HEK293 (cell line): ENCODE measurements at regions not wholly inside any gene's neighbourhood (a gene's known extent, or its start where the extent isn't known, plus 50 kb on each side); places are given as distances from the start of the nearest gene placed in this dataset.

Source experiments
- CTCF ChIP-seq: fragments of 450-650 bp; formaldehyde crosslinking; IDR thresholded peaks from 2 replicates; pipeline ENCODE4 v1.5.1; 2016; ENCODE audit warnings: missing biosample characterization, missing genetic modification characterization
- REST ChIP-seq: fragments of 450-650 bp; formaldehyde crosslinking; IDR thresholded peaks from 2 replicates; pipeline ENCODE4 v1.5.1; 2016; ENCODE audit warnings: missing biosample characterization, missing genetic modification characterization
- ZBTB11 ChIP-seq: fragments of 450-650 bp; formaldehyde crosslinking; conservative IDR thresholded peaks from 2 replicates; pipeline ENCODE4 v1.5.1; 2016; ENCODE audit warnings: low read depth, missing biosample characterization, missing genetic modification characterization
- ZNF266 ChIP-seq: fragments of 450-650 bp; formaldehyde crosslinking; IDR thresholded peaks from 2 replicates; pipeline ENCODE4 v1.5.1; 2016; ENCODE audit warnings: missing biosample characterization, missing genetic modification characterization, low read depth
- ZNF449 ChIP-seq: fragments of 450-650 bp; formaldehyde crosslinking; IDR thresholded peaks from 2 replicates; pipeline ENCODE4 v1.5.1; 2017; ENCODE audit warnings: missing biosample characterization, mild to moderate bottlenecking, missing genetic modification characterization, moderate library complexity
- ZNF792 ChIP-seq: fragments of 450-650 bp; formaldehyde crosslinking; IDR thresholded peaks from 2 replicates; pipeline ENCODE4 v1.5.1; 2016; ENCODE audit warnings: missing biosample characterization, missing genetic modification characterization

- TF ChIP-seq REST (tag by site-specific recombination): no peak
- TF ChIP-seq ZNF449: no peak
- TF ChIP-seq ZNF792: no peak
- TF ChIP-seq CTCF: no peak
- no peak for TF ChIP-seq ZBTB11 (tag by site-specific recombination)
- no peak for TF ChIP-seq ZNF266 (tag by site-specific recombination)
Observed at GRCh38 chr4:156636381-156636780, 335.2 kb downstream of the PDGFC start.
